Stimulated activated CD8-positive, alpha-beta memory T cell treated with anti-CD3 and anti-CD28 coated beads, Interleukin-4, amount 100 ng/mL, for 24 hours (primary cell): ENCODE measurements at regions not wholly inside any gene's neighbourhood (a gene's known extent, or its start where the extent isn't known, plus 50 kb on each side); places are given as distances from the start of the nearest gene placed in this dataset.

Experiments
- DNase-seq: peaks from one replicate; pipeline ENCODE4 v3.0.0-alpha.2; 2020; ENCODE audit warnings: low read depth

GRCh38 chr5:104218200-104218599, 655.6 kb upstream of the NUDT12 start:
- DNase-seq = no peak

- DNase-seq = no peak
These were observed 650.6 kb upstream of the NUDT12 start for GRCh38 chr5:104213216-104213615.

- no peak for DNase-seq
These were observed 637.2 kb upstream of the NUDT12 start for GRCh38 chr5:104199771-104200170.

- DNase-seq = no peak
These were observed 635.6 kb upstream of the NUDT12 start for GRCh38 chr5:104198156-104198555.

- no peak for DNase-seq
These were observed 627.3 kb upstream of the NUDT12 start for GRCh38 chr5:104189909-104190308.

GRCh38 chr5:104189031-104189430, 626.4 kb upstream of the NUDT12 start:
- DNase-seq = no peak

- DNase-seq = no peak
These were observed 625.1 kb upstream of the NUDT12 start for GRCh38 chr5:104187656-104188055.

GRCh38 chr5:104186510-104186909, 623.9 kb upstream of the NUDT12 start:
- no peak for DNase-seq

- no peak for DNase-seq
These were observed 623.5 kb upstream of the NUDT12 start for GRCh38 chr5:104186100-104186499.

GRCh38 chr5:104184264-104184663, 621.7 kb upstream of the NUDT12 start:
- no peak for DNase-seq

GRCh38 chr5:104178829-104179456, 616.4 kb upstream of the NUDT12 start:
- DNase-seq = no peak

GRCh38 chr5:104178066-104178465, 615.5 kb upstream of the NUDT12 start:
- no peak for DNase-seq

GRCh38 chr5:104177651-104178050, 615.1 kb upstream of the NUDT12 start:
- DNase-seq = no peak

GRCh38 chr5:104172976-104173375, 610.4 kb upstream of the NUDT12 start:
- no peak for DNase-seq

- no peak for DNase-seq
These were observed 609.5 kb upstream of the NUDT12 start for GRCh38 chr5:104171958-104172690.

GRCh38 chr5:104170926-104171325, 608.3 kb upstream of the NUDT12 start:
- no peak for DNase-seq

- DNase-seq = no peak
These were observed 584.1 kb upstream of the NUDT12 start for GRCh38 chr5:104146652-104147051.

GRCh38 chr5:104139840-104140239, 577.3 kb upstream of the NUDT12 start:
- DNase-seq = no peak

- no peak for DNase-seq
These were observed 567.7 kb upstream of the NUDT12 start for GRCh38 chr5:104130320-104130719.

- no peak for DNase-seq
These were observed 565.8 kb upstream of the NUDT12 start for GRCh38 chr5:104128348-104128747.

- DNase-seq = no peak
These were observed 564.4 kb upstream of the NUDT12 start for GRCh38 chr5:104126980-104127379.

- no peak for DNase-seq
These were observed 556.9 kb upstream of the NUDT12 start for GRCh38 chr5:104119529-104119928.

GRCh38 chr5:104111632-104112031, 549.0 kb upstream of the NUDT12 start:
- DNase-seq = no peak

- DNase-seq = no peak
These were observed 533.9 kb upstream of the NUDT12 start for GRCh38 chr5:104096451-104096850.
